Right cardiac atrium (tissue), 5 donors: ENCODE measurements at regions not wholly inside any gene's neighbourhood (a gene's known extent, or its start where the extent isn't known, plus 50 kb on each side); places are given as distances from the start of the nearest gene placed in this dataset.
"Not testable (repeated sequence)": the region's sequence is repeated elsewhere in the genome, so short reads cannot be mapped to it uniquely, and the experiment has no call there.

Source experiments
- ATAC-seq, 2 donors: fragments of 200-7000 bp; cut with Tn5 transposase; one replicate each; pipeline versions ENCODE4 v1.8.0 to v1.9.1; 2020; ENCODE audit warnings: moderate library complexity in 2 of 2, mild to moderate bottlenecking in 1 of 2
- DNase-seq, 3 donors: peaks; one replicate each; pipeline ENCODE4 v3.0.0-alpha.2; 2020
- H3K27ac ChIP-seq: one replicate; pipeline ENCODE4 v1.5.1; 2013; ENCODE audit warnings: mild to moderate bottlenecking, low read length, control low read depth, moderate library complexity
- H3K27me3 ChIP-seq: one replicate; pipeline ENCODE4 v1.6.1; 2013; ENCODE audit not compliant: control insufficient read depth, insufficient read depth
- H3K4me1 ChIP-seq: one replicate; pipeline ENCODE4 v1.6.1; 2013; ENCODE audit warnings: low read length; ENCODE audit not compliant: control insufficient read depth, insufficient read depth
- H3K4me3 ChIP-seq: one replicate; pipeline ENCODE4 v1.5.1; 2013; ENCODE audit warnings: low read length, control low read depth
- H3K9me3 ChIP-seq: one replicate; pipeline ENCODE4 v1.6.1; 2013; ENCODE audit warnings: low read length; ENCODE audit not compliant: control insufficient read depth
- WGBS: extraction: QIAGEN DNeasy Blood & Tissue Kit; methylation state at CpG from one replicate; pipeline ENCODE4 v1.1.7; 2013; 5-methylcytosine and 5-hydroxymethylcytosine counted together
- intact Hi-C, 4 donors: fragments of 100-400 bp; cut with DNase I; formaldehyde crosslinking; loops; one replicate each; pipeline versions ENCODE4 v1.11.0 to v1.14.0; 2022 to 2023
- donor health status: healthy with polysubstance abuse.
- donor health status: DM: no; HTN: yes; CAD: no.
- donor health status: DM: no; HTN: no; CAD: no.
- donor health status: DM: no; HTN: yes; CAD: no; lungs with severe emphysema.
- donor health status: DM: yes; HTN: yes; CAD: no.

DNA sequence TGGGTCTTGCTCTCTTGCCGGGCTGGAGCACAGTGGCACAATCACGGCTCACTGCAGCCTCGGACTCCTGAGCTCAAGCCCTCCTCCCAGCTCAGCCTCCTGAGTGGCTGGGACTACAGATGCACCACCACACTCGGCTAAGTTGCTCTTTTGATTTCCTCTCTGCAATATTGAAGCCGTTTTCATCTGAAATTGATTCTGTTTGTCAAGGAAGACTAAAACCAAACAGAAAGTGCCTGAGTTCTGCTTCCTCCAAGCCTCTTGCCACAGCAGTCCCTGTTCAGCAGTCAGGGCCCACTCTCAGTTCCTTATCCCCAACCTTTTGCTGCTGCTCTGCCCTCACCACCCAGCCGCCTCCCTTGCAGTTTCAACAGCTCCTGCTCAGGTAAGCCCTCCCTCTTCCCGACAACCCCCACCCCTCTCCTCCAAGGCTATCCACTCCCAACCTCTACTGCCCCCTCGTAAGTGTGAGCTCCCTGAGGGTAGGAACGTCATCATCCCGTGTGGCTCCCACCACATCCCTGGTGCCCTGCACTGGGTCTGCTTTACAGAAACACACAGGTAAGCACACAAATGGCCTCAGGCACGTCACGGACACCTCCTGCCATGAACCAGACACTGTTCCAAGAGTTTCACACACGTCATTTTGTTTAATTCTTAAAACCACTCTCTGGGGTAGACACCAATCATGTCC lies 70.7 kb upstream of the TAB2 start:
- Histone ChIP-seq H3K27ac (no peak overlapping the region), H3K4me1 (no peaks in the 10 kb centered on the region), H3K27me3 (no peaks in the 10 kb centered on the region), H3K4me3 (no peak overlapping the region), H3K9me3 (no peaks in the 10 kb centered on the region)
- intact Hi-C loops, result no loop called here
- peak in 2 of 3 donors; percentile 59 to 65 for DNase-seq
- 84% methylated on average over 13 of the region's 13 CpGs for WGBS
- ATAC-seq, result peak in 1 of 2 donors; percentile 23

DNA sequence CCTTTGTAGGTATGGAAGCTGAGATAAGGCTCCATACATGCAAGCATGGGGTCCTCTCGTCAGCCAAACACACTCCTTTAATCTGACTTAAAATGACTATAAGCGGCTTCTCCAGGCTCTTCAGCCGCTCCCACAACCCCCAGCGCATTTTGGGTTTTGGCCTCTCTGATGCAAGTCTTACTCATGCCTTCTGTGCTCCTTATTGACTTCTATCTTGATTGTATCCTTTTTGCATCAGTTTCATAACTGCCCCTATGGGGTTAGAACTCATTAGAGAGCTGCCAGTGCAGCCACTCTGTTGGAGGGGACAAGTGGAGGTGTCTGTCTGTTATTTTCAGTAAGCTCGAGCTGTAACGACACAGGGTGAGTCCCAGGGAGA lies 70.1 kb upstream of the TAB2 start:
- H3K27ac ChIP-seq, result no peak overlapping the region
- H3K4me3 ChIP-seq, result no peak overlapping the region
- WGBS, result 95% methylated on average over 6 of the region's 6 CpGs
- intact Hi-C loops, result no loop called here
- no peaks in the 10 kb centered on the region for H3K27me3 ChIP-seq
- no peak for DNase-seq
- no peaks in the 10 kb centered on the region for H3K9me3 ChIP-seq
- no peak for ATAC-seq
- H3K4me1 ChIP-seq, result no peaks in the 10 kb centered on the region

DNA sequence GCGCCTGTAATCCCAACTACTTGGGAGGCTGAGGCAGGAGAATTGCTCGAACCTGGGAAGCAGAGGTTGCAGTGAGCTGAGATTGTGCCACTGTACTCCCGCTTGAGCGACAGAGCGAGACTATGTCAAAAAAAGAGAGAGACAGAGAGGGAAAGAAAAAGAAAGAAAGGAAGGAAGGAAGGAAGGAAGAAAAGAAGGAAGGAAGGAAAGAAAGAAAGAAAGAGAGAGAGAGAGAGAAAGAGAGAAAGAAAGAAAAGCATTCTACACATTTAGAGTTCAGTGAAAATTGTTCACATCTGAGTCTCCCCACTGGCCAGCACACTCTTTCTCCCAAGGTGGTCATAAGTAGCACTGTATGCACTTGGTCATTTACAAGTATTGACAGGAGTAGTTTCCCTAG lies 69.2 kb upstream of the TAB2 start:
- 95% methylated on average over 5 of the region's 5 CpGs for WGBS
- ATAC-seq, H3K27ac ChIP-seq, intact Hi-C loops, H3K27me3 ChIP-seq, H3K4me3 ChIP-seq, DNase-seq, H3K9me3 ChIP-seq, H3K4me1 ChIP-seq: not testable (repeated sequence)

DNA sequence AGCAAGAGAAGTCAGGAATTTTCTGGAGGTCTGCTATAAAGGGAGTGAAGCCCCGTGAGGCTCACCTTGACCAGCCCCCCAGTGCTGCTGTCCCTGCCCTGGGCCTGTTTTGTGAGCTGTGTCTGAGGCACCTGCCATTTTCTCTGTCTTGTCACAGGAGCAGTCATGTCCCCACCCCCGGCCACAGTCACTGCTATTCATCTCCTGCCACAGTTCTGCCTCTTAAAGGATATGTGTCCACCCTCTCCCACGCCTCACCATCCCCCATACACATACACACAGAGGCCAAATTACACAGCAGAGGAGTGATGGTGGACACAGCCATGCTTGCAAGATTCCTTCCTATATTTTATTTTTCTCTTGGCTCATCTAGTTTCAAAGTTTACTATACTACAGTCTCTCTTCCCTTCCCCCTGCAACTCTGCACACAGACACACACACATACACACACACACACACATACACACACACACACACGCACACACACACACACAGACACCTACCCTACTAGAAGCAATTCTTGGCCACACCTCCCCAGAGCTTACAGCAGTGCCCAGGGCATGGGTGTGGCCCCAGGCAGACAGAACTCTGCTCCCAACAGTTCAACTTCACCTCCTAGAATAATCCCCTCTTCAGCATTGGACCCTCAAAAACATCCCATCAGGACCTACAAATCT lies 68.7 kb upstream of the TAB2 start:
- no peak overlapping the region for H3K4me3 ChIP-seq
- WGBS, result 58% methylated on average over 4 of the region's 4 CpGs
- no peak for DNase-seq
- H3K4me1 ChIP-seq, result no peaks in the 10 kb centered on the region
- no peaks in the 10 kb centered on the region for H3K27me3 ChIP-seq
- intact Hi-C loops, result no loop called here
- no peak overlapping the region for H3K27ac ChIP-seq
- peak in 1 of 2 donors; percentile 66 for ATAC-seq
- no peaks in the 10 kb centered on the region for H3K9me3 ChIP-seq

DNA sequence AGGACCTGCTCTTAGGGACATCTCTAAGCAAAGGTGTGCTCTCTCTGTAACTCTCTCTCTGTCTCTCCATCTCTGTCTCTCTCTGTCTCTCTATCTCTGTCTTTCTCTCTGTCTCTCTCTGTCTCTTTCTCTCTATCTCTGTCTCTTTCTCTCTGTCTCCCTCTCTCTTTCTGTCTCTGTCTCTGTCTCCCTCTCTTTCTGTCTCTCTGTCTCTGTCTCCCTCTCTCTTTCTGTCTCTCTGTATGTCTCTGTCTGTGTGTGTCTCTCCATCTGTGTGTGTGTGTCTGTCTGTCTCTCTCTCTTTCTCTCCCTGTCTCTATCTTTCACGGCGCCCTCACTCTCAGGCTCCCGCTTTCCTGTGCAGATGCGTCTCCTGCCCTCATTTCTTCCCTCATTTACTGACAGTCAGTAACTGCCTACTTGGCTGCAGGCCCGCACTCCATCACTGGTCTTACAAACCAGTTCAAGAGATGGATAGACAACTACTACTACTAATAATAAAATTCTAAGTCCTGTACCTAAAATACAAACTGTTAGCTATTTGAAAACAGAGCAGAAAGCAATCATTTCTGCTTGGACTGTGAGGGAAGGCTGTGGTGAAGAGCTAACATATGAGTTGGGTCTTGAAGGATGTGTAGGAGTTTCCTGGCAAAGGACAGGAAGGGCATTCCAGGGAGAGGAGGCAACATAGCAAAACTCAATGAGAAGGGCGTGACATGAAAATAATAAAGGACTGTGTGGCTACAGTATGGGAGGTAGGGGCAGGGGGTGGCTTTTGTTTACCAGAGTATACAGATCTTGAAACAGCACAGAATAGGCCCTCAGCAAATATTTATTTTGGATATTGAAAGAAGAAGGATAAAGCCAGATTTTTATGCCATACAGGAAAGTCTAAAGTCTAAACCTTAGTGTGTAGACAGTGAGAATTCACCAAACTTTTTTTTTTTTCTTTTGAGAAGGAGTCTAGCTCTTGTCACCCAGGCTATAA lies 67.8 kb upstream of the TAB2 start:
- ATAC-seq, result no peak
- H3K27me3 ChIP-seq, result no peaks in the 10 kb centered on the region
- 84% methylated on average over 6 of the region's 6 CpGs for whole genome bisulfite sequencing
- DNase-seq, result no peak
- no peaks in the 10 kb centered on the region for H3K4me1 ChIP-seq
- no peak overlapping the region for H3K4me3 ChIP-seq
- no peaks in the 10 kb centered on the region for H3K9me3 ChIP-seq
- intact Hi-C loops, result no loop called here
- no peak overlapping the region for H3K27ac ChIP-seq

DNA sequence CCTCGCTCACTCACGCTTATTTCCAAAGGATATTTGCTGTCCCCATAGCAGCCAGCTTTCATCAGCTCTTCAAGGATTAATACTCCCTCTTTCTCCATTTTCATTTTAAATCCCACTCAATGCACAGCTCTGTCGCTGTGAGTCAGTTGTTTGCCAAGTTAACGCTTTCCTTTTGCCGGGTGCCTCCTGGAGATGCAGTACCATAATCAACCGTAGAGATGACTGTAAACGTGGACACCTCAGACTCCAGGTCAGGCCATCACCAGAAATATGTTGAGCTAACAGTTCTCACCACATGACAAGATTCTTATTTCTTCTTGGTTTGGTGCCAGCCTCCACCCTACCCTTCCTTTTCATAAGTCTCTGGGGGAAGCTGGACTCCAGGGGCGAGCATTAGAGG lies 66.6 kb upstream of the TAB2 start:
- 78% methylated on average over 8 of the region's 8 CpGs for WGBS
- DNase-seq (no peak), ATAC-seq (no peak)
- Histone ChIP-seq H3K9me3 (no peaks in the 10 kb centered on the region), H3K27ac (no peak overlapping the region), H3K4me3 (no peak overlapping the region), H3K27me3 (no peaks in the 10 kb centered on the region), H3K4me1 (no peaks in the 10 kb centered on the region)
- intact Hi-C loops, result no loop called here

DNA sequence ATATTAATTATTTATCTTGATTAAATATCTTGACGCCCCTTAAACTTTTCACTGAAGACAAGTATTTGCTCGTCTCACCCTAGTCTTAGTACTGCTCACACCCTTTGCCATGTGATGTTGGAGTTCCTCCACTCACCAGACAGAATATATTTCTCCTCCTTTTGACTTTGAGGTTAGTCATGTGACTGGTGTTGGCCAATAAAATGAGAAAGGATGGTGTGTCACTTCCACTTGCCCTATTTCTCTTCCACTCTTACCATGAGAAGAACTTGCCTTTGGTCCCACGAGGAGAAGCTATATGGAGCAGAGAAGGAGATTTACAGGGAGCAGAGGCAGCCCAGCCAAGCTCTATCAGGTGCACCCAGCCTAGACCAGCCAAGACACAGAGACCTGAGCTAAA lies 64.9 kb upstream of the TAB2 start:
- intact Hi-C loops, result no loop called here
- ATAC-seq, result no peak

DNA sequence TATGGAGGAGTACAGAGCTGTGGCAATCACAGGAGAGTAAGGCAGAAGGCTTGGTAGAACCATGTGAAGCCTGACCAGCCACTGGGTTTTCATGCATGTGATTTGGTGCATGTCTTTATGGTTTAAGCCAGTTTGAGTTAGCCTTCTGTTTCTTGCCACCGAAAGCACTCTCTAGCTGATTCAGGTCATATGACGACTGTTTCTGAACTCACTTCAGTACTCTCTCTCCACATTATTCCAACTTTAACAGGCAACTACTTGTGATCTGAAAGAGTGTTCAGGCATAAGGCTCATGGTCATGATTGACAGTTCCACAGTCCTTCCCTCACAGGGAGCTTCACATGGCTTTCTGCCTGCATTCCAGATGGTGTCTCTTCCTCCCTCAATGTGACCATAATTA lies 63.3 kb upstream of the TAB2 start:
- ATAC-seq (peak in 1 of 2 donors; percentile 40), DNase-seq (no peak)
- 73% methylated on average over 2 of the region's 2 CpGs for WGBS
- H3K9me3 ChIP-seq, result no peaks in the 10 kb centered on the region
- intact Hi-C loops, result no loop called here
- H3K27ac ChIP-seq, result no peak overlapping the region
- no peak overlapping the region for H3K4me3 ChIP-seq
- H3K4me1 ChIP-seq, result no peaks in the 10 kb centered on the region
- no peaks in the 10 kb centered on the region for H3K27me3 ChIP-seq

More for the DNA sequence above, 64.9 kb upstream of the TAB2 start:
- H3K9me3 ChIP-seq, result no peaks in the 10 kb centered on the region
- H3K4me3 ChIP-seq, result no peak overlapping the region
- no peak for DNase-seq
- 92% methylated on average over 3 of the region's 3 CpGs for WGBS
- H3K4me1 ChIP-seq, result no peaks in the 10 kb centered on the region
- no peak overlapping the region for H3K27ac ChIP-seq
- H3K27me3 ChIP-seq, result no peaks in the 10 kb centered on the region

DNA sequence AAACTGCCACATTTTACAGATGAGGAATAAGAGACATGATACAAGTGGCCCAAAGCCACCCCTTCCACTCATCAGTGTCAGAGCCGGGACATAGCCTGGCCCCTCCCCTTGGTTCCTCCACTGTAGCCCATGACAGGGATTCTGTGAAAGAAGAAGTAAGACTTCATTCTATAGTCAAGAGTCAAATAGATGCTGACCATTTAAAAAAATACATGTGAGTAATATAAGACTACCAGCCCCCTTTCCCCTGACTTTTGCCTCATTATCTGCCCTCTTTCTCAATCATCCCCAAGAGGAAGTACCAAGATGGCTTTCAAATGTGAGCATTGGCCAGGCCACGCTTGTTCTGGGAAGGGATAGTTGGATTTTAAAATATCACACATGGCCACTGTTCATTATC lies 57.8 kb upstream of the TAB2 start:
- no peak overlapping the region for H3K27ac ChIP-seq

DNA sequence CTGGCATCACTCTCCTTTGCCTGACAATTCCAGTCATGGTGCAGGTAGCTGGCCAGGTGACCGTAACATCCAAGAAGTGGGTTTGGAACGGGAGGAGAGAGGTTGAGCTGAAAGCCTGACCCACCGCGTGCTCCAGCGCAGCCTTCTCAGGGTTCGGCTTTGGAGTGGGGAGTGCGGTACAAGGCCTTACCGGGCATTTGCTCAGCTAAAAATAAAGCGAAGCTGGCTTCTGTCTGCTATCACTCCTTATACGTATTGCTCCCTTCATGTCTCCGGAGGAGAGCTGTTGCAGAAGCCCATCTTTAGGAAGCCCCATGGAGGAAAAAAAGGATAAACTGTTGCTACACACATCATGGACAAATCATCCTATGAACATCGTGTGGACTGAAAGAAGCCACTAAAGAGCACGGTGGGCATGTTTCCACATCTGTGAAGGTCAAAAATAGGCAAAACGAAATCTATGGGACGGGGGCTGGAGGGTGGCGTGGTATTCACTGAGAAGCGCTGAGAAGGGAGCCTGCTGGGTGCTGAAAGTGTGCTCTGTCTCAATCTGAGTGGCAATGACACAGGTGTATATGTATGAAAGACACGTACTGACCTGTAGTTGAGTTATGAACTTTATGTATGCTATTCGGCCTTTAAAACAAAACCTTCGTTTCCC lies 57.2 kb upstream of the TAB2 start:
- peaks cover 2% of the 10 kb centered on the region for H3K4me1 ChIP-seq
- H3K9me3 ChIP-seq, result no peaks in the 10 kb centered on the region
- no peak overlapping the region for H3K4me3 ChIP-seq
- DNase-seq, result no peak
- H3K27me3 ChIP-seq, result no peaks in the 10 kb centered on the region
- peak in 1 of 2 donors; percentile 73 for ATAC-seq
- intact Hi-C loops, result no loop called here
- H3K27ac ChIP-seq, result no peak overlapping the region
- 74% methylated on average over 20 of the region's 20 CpGs for WGBS

More for the DNA sequence above, 57.8 kb upstream of the TAB2 start:
- 81% methylated on average over 2 of the region's 2 CpGs for WGBS
- Histone ChIP-seq H3K4me1 (peaks cover 2% of the 10 kb centered on the region), H3K4me3 (no peak overlapping the region), H3K27me3 (no peaks in the 10 kb centered on the region), H3K9me3 (no peaks in the 10 kb centered on the region)
- peak; percentile 64 to 78 for ATAC-seq
- peak in 2 of 3 donors; percentile 67 to 69 for DNase-seq
- intact Hi-C loops, result no loop called here
